ENCODE measurements at regions not wholly inside any gene's neighbourhood (a gene's known extent, or its start where the extent isn't known, plus 50 kb on each side); places are given as distances from the start of the nearest gene placed in this dataset.

DNA sequence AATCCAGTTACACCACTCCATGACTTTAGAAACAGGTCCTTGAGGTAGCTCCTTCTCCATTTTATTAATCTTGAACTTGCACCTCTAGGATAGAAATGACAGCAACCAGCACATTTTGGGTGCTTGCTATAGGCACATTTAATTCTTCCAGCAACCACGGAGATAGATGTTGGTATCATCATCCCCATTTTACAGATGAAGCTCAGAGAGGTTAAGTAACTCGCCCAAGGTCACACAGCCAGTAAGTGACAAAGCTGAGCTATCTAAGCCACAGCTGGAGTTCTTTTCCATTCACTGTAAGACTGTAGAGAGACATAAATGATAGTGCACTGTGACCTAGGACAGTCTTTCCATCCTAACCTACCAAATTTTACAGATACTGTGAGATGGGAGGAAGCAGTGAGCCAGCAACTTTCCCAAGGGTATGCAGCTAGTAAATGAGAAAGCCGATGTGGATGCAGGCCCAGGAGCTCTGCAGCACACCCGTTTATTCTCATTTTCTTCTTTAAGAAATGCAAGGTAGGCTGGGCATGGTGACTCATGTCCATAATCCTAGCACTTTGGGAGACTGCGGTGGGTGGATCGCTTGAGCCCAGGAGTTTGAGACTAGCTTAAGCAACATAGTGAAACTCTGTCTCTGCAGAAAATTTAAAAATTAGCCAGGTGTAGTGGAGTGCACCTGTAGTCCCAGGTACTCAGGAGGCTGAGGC, 103.2 kb downstream of the TBX5 start:
- no peak for DNase-seq

DNA sequence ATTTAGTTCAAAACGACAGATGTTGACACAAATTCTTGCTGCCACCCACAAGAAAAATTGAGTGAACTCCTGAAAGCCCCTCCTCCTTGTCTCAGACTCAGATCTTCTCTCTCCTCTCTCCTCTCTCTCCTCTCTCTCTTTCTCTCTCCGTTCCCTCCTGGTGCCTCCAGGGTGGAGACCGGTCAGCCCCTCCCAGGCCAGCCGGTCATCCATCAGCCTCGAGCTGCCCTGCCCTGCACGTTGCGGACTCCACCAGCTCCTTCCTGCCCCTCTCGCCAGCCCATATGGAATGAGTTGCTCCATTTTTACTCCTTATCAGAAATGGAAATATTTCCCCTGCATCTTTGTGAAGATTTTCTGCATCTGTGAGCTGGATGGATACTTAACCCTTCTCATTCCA, 103.8 kb downstream of the TBX5 start:
- no peak for DNase-seq

DNA sequence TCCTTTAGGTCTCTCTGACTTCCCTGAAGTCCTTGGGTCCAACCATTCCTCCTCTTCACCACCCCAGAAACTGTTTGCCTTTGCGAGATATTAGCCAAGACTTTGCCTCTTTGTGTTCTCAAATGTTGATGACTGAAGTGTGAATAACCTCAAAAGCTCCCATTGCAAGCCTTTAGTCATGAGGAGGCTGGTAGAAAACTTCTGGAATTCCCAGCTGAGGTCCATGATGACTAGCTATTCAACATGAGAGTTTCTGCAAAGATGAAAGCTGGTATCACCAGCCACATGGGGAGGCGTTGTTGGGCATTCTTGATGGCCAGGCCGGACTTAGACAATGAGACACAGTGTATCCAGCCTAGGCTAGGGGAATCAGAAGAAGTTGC, 111.7 kb downstream of the TBX5 start:
- no peak for DNase-seq

DNA sequence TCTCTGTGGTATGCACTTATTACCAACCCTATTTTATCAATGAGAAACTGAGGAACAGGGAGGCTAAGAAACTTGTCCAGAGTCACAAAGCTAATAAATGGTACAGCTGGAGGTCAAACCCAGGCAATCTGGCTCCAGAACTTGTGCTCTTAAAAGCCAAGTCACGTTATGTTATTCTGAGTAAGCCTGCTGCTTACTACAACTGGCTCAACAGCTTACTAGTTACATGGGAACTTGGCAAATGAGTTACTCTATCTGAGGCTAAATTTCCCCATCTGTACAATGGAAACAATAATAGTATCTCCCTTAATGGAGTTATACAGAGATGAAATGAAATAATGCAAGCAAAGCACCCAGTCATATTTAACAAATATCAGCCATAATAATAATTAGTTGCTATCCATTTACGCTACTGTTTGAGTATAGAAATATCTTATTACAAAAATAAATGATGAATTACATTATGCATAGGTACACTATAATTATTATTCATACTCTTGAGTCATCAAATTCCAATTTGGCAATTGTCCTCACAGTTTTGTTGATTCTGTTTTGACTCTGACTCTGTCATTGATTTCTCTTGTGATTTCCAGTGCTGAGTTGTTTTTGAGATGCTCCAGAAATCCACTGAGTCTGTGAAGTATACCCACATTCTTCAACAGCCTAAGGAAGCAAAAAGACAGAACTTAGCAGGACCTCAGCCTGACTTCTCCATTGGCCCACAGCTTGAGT, 112.2 kb downstream of the TBX5 start:
- no peak for DNase-seq

DNA sequence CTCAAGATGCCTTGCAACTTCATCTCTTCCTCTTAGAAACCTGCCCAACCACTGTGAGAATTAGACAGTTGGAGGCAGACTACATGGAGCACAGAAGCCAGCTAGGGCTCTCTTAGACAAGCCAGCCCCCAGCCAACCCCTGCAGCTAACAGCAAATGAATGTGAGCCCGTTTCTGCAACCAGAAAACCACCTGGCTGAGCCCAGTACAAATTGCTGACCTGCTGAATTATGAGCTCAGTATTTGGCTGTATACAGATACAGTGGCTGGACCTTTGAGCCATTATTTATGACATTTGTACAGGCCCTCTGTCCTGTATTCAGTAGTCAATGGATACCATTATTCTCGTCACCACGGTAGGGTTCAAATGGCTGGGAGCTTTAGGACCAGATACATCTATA, 112.9 kb downstream of the TBX5 start:
- DNase-seq, result no peak

DNA sequence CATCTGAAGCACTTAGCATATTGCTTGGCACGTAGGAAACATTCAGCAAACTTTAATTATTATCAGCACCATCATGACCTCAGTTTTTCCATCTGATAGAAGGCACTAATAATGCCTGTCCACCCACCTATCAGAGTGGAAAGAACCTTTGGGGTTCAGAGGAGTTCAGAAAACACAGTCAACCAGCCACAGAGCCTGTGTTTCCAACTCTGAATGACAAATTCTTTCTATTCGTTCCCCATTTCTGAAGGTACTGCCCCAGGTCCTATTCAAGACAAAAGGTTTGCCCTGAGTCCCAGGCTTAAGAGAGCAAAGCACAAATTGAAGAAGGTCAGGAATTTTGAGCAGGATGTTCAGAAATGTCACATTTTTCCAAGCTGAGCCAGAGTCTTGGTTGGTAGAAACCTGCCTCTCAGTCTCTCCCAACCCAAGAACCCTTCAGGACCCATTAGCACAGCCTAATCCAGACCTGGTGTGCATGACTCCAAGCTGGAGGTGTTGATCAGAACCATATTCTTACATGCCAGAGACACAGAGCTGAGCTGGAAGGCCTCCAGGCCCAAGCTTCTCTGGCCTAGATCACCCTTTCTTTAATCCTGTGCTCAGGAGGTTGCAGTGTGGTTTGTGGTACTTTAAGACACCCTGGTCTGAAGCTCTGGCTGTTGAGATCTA, 114.4 kb downstream of the TBX5 start:
- DNase-seq, result no peak

DNA sequence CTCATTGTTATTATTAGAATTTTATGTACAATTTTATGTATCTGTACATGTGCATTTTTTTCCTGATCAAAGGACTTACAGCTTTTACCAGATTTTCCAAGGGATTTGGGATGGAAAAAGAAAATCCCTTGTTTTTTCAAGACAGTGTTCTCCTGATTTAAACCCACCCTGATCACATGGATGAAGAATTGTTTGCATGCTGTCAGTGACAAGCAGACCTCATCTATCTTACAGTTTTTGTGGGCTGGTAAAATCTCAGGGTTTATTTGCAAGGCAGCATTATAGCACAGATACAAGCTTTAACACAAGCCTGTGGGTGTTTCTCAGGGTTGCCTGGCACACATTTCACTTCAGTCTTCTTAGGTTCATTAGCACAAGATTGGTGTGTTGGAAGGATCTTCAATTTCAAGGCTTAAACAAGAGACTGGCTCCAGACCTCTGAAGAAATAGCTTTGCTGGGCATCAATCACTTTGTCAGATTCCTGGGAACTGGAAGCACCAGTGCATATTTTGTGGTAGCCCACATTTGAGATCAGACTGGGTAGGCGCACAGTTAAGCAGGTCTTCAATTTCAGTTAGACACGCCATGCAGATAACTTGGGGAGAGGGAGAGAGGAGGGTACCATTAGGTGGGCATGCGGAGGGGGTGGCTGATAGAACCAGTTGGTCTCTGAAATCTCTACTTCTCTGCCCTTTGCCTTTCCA, 118.0 kb downstream of the TBX5 start:
- DNase-seq, result no peak

DNA sequence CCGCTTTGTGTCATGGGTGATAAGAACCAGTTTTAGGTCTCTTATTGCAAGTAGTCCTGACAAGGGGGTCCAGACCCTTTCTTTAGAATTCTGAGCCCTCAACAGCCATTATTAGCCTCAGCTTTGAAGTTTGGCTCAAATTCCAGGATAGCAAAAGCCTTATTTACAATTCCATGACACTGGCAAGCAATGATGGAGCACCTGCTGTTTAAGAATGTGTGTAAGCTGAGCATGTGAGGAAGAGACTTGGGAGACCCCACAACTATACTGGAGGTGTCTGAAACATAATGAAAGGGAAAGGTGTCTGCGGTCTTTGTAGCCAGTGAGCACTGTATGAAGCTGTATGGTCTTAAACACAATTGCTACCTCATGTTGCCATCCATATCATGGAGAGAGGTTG, 119.8 kb downstream of the TBX5 start:
- DNase-seq, result no peak

DNA sequence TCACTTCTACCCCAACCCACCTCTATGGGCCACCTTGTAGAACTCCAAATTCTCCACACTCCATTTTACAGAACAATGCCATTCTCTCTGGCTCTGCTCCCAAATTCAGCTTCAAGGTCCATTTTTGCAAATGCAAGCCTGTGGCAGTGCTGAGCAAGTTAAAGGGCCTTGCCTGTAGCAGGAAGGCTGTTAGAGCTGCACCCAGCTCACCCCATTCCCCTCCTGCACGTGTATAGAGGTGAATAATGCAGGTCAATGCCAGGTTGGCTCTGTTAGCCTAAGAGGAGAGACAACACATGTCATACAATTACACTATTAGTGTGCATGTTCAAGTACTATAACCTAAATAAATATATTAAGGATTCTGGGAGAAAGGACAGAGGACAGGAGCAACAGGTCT, 120.4 kb downstream of the TBX5 start:
- no peak for DNase-seq

DNA sequence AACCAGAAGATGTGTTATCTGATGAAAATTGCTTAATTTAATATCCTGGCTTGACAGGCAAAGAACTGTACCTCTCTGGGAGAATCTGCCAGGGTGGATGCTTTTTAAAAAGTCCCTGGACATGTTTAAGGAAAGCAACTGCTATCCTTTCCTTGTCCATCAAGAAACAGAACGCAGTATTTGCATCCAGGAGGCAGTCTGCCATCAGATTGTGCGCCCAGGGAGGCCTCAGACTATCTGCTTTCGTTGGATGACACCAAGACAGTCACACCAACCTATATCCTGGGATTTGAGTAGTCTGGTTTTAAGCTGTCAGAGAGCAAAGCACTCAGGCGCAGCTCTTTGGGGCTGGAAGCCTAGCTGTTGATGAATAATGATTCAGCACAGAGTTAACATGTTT, 121.9 kb downstream of the TBX5 start:
- no peak for DNase-seq

DNA sequence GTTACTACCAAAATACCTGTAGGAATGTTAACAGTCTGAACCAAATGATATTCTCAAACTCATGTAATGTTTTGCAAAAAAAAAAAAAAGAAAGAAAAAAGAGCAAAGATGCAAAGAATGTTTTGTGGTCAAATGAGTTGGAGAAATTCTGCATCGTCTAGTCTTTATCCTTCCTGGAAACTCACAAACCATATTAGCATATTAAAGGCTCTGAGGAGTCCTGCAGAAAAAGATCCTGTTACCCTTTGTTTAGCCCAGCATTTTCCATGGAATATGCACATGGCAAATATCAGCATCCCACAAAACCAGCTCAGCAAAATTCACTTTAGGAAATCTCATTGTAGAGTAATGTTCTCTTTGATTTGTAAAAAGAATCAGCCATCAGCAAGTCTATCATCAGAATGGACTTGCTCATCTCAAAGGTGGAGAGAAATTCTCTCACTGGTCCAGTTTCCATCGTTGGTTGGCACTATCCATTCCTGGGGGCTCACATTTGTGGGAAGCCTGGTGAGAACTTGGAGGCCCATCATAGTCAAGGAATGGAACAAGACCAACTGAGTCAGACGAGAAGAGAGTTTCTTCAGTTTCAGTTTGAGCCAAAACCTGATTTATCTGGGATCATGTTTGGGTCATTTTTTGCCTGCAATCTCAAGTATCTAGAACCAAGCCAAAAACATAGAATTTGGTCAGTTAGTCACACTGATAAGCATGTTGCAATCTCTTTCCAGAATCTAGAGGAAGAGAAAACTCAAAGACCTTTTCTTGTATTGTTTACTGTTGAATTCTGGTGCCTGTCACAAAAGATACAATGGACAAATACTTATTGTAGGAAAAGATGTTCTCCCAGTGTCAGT, 129.8 kb downstream of the TBX5 start:
- DNase-seq, result no peak

DNA sequence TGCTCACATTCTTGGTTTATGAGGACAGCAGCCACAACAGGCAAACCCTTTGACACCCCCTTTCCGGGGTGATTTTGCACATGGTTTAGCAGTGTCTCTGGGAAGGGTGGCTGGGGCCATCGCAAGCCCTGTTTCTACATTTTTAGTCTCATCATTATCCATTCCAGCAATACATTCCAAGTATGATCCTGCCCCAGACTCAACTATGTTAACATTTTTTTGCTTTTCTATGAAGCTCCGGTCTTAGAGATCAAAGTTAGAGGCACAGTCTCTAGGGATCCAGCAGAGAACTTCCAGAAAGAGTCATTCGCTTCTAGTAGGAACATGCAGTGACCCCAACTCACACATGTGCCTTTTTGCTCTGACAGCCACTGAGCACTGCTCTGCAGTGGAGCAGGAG, 130.9 kb downstream of the TBX5 start:
- DNase-seq, result no peak

DNA sequence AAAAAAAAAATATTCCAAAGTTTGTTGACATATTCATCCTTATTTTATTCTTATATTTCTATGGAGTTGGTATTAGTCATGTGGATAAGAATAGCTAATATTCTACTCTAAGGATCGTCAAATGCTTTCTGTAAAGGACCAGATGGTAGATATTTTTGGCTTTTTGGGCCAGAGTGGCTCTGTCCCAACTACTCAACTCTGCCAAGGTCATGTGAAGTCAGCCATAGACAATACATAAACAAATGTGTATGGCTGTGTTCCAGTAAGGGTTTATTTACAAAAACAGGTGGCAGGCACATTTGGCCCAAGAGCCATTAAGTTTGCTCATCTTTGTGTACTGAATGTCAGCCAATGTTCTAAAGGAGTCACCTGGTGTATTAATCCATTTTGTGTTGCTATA, 131.8 kb downstream of the TBX5 start:
- DNase-seq, result peak; percentile 80

DNA sequence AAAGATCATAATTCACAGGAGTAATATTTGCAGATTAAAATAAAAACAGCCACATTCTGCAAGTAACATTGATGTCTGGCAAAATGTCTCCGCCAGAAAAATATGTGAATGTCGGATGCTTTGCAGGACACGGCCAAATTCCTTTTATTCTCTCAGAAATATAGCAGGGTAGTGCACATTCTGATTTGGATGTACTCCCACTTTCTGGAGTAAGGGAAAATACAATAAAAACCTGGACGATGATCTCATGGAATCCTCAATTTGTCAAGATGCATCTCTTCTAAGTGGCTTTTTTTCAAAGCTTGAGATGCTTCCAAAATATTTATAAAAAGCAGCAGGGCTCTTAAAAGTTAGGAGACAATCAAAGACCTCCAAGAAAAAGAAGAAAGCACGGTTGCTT, 133.3 kb downstream of the TBX5 start:
- DNase-seq, result peak; percentile 80

DNA sequence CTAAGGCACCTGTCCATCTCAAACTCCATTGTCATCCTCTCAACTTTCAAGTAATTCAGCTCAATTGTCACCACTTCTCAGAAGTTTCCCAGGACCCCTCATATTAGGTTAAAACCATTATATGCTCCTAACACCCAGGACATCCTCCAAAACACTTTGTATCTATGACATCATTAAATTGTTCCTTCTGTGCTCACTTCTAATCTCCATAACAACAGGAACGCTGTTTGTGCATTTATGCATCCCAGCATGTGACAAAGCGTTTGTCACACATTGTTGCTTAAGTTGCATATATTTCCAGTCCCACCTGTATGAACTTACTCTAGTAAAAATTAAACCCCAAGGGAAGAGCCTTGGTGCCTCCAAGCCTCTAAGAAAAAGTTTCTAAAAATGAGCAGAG, 133.9 kb downstream of the TBX5 start:
- DNase-seq, result no peak

DNA sequence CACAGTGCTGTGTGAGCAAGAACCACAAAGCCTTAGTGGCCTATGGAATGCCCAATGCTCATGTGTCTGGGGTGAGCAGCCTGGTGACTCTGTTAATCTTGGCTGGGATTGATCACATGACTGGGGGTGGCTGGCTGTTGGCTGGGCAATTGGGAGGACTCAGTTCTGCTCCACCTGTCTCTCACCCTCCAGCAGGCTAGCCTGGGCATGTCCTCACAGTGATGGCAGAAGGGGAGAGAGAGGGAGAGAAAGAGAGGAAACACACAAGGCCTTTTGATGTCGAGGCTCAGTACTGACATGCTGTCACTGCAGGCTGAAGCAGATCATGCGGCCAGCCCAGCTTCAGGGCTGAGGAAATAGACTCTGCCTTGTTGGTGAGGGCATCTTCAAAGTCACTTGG, 136.8 kb downstream of the TBX5 start:
- DNase-seq, result no peak

DNA sequence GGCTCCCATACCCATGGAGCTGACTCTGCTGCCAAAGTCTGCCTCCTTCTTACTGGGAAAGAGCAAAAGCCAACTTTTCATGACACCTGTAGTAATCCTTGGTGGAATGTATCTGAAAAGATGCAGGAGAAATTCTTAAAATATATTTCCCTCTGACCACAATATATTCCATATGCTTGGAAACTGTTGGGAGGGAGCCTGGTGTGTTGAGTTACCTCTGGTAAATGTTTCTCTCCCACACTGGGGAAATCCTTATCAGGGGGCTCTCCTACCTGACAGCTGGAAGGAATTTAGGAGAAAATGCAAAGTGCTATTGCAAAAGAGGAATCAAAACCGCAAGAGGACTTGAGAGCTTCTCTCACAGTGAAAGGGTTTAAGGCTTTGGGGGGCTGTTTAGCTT, 139.4 kb downstream of the TBX5 start:
- no peak for DNase-seq

DNA sequence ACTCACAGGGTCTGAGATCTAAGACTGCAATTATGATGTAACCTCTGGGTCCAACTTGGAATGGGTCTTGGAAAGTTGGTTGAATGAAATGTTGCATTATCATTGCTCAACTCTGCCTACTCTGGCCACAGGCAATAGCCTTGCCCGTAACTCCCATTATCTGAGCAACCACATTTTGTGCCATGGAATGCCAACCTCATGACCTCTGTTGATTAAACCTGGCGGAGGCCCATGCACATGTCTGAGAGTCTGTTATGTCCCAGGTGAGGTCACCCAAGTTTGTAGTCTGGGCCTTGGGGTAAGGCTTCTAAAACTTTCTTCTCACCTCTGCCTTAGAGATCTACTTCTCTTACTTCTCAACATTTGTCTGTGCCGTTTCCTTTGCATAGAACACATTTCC, 140.9 kb downstream of the TBX5 start:
- no peak for DNase-seq

DNA sequence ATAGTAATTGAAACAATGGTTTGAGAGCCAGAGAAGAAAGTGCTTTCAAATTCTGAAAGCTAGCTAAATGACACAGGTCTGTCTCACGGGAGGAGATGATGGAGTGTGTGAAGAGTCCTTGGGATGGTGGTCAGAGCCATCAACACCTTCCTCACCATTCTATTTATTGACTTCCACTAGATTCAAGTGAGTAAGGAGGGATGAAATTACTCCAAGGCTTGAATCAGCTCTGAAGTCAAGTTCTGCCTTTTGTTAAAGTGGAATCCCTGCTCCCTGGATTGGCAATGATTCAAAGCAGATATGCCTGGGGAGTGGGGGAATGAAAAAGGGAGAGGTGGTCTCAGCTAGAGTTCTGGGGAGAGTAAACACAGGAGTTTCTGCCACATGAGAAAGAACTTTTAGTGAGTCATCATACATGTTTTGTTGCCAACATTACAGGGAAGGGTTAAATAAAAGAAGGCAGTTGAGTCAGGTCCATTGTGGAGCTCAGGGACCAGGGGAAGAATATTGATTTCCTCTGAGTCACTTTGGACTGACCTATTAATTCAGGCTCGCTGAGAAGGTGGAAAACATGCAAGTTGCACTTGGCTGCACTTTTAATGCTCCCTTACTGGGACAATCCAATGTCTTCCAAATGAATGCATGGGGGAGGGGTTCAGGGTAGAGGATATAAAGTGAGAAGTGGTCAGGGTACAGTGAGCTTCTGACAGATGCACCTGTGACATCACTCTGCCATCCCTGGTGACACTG, 142.7 kb downstream of the TBX5 start:
- DNase-seq, result peak; percentile 65

DNA sequence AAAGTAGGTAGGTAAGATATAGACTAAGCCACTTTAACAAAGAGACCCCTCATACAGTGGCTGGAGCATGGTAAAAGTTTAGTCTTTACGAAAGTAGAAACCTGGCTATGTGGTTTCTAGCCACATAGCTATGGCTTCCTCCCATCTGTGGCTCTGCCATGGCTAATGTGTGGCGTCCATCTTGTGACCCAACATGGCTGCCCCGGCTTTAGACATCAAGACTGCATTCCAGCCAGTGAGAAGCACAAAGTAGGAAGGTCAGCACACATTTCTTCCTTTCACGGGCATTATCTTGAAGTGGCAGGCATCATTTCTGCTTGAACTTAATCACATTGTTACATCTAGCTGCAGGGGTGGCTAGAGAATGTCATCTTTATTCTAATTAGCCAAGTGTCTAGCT, 148.3 kb downstream of the TBX5 start:
- no peak for DNase-seq

DNA sequence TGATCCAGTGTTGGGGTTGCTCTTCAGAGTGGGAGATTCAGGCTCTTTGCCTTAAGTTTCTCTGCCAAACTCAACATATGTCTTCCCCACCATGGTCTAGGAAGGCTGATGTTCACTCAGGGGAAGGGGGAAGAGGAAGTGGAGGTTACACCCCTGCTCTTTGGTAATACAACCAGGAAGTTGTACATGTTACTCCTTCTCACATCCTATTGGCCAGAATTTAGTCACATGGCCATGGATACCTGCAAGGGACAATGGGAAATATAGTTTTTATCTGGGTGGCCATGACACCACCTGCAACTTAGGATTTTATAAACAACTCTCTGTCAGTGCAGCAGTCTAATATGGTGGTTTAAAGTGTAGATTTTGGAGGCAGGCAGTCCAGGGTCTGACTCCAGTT, 150.9 kb downstream of the TBX5 start:
- no peak for DNase-seq
